ENCODE measurements at regions not wholly inside any gene's neighbourhood (a gene's known extent, or its start where the extent isn't known, plus 50 kb on each side); places are given as distances from the start of the nearest gene placed in this dataset.
A peak's percentile ranks its signal among the peaks of the same experiment; 100 is the strongest.
"Not testable (repeated sequence)": the region's sequence is repeated elsewhere in the genome, so short reads cannot be mapped to it uniquely, and the experiment has no call there.

DNA sequence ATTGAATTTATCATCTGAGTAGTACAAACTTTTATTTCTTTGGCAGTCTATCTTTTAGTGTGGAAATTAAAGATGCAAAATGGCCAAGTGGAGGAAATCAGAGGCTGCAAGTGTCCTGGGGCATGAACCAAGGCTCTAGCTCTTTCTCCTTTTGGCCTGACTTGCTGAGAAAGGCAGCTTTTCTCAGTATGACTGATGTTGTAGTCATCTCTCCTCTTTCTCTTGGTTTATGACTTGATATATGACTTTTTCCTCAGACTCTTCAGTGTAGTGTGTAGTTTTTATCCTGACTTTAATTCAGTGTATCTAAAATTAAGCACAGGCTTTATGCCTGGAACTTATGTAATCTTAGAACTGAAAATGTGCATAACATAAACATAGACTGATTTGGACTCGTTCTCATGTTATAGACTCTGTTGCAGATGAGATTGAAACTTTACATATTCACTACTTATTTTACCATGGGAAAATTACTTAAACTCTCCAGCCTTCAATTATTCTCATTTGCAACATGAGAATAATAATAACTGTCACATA, 65.7 kb downstream of the SLITRK5 start:
- DNase-seq = no peak

DNA sequence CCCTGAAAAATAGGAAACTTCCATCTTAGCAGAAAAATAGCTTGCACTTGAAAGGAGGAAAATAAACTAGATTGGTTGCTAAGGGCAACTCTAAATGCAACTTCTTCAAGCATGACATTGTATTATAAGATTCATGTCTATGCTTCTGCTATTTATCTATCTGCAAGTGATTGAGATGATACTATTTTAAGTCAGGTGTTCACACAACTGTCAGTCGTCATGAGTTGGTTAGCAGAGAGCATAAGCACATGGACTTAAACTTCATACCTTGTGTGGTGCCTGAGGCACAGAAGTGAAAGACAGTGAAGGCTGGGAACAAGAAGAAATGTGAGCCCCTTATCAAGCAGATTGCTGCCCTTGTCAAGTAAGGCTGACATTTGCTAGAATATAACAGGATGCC, 82.9 kb downstream of the SLITRK5 start:
- no peak for DNase-seq

DNA sequence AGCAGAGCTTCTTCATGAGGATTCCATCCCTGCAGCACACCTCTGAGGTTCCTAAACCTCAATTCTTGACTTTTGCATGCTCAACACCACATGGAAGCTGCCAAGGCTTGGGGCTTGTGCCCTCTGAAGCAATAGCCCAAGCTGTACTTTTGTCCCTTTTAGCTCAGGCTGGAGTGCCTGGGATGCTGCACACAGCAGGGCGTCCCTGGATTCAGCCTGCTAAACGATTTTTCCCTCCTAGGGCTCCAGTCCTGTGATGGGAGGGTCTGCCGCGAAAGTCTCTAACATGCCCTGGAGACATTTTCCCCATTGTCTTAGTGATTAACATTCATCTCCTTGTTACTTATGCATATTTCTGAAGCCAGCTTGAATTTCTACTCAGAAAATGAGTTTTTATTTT, 98.3 kb downstream of the SLITRK5 start:
- no peak for DNase-seq

GRCh38 chr13:87777387-87777786, 106.2 kb downstream of the SLITRK5 start:
- peak; percentile 16 for DNase-seq

GRCh38 chr13:87778128-87778527, 107.0 kb downstream of the SLITRK5 start:
- no peak for DNase-seq

DNA sequence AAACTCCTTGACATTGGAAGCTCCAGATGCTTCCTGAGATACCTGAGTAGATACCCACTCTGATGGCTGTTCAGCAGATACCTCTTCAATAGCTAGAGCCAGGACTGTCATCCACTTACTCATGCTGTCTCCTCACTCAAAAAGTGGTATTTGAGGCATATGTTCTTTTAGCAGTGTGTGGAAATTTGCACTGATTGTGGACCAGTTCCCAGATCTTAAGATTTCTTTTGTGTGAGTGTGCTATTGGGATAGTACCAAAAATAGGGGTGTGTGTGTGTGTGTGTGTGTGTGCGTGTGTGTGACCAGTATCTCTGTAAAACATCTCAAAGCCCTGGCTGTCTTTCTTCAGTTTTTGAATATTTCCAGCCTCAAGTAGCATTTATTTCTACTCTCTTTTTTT, 108.3 kb downstream of the SLITRK5 start:
- DNase-seq = no peak

GRCh38 chr13:87783366-87783765, 112.2 kb downstream of the SLITRK5 start:
- DNase-seq = no peak

- no peak for DNase-seq
Measured at GRCh38 chr13:87788363-87788762, 117.2 kb downstream of the SLITRK5 start.

DNA sequence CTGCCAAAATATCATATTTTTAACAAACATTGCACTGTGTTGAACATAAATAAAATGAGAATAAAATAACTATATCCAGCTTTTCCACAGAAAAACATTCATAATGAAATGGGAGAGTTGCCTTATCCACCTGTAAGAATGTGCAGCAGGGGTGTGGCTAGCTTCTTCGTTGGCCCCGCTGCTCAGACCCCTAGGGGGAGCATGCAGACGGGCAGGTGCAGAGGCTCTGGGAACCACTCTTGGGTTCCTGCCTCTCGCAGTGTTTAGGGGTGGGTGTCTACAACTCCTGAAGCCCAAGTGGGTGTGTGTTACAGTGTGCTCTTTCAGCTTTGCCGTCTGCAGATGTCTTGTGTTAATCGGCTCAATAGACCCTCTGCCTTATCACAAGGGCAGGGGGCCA, 121.7 kb downstream of the SLITRK5 start:
- no peak for DNase-seq

DNA sequence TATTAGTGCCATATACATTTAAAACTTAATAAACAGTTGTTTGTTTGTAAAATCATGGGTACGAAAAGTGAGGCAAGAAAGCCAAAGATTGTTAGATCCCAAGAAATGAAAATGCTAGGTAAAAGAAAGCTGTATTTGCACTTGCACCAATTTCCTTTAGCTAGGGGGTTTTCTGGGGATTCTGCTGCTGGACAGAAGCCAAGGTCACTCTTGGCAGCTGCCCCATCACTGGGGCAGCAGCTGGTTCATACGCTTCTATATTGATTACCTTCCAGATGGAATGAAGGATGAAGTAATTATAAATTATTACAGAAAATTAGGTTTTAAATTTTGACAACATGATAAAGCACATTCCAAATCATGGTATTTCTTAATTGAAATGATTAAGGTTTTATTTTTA, 127.4 kb downstream of the SLITRK5 start:
- DNase-seq = peak; percentile 82

- no peak for DNase-seq
Measured at GRCh38 chr13:87810391-87810801, 139.2 kb downstream of the SLITRK5 start.

DNA sequence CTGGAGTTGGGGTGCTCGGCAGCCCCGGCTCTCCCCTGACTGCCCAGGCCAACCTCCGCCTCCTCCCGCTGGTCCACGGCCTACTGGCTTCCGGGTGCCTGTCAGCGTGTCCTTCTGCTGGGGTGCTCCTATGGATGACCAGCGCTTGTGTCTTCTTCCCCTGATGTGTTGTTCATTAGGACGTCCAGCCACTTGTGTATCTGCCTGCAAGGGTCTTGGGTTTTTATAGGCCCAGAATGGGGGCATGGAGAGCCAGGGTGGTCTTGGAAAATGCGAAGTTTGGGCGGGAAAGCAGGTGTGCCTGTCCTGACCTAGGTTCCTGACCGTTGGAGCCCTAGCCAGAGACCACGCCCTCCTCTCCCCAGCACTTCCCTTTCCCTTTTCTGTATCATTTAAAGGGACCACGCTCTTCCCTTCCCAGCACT, 139.8 kb downstream of the SLITRK5 start:
- DNase-seq = no peak

- no peak for DNase-seq
Measured at GRCh38 chr13:87814403-87814802, 143.2 kb downstream of the SLITRK5 start.

GRCh38 chr13:87820241-87820640, 149.1 kb downstream of the SLITRK5 start:
- no peak for DNase-seq

DNA sequence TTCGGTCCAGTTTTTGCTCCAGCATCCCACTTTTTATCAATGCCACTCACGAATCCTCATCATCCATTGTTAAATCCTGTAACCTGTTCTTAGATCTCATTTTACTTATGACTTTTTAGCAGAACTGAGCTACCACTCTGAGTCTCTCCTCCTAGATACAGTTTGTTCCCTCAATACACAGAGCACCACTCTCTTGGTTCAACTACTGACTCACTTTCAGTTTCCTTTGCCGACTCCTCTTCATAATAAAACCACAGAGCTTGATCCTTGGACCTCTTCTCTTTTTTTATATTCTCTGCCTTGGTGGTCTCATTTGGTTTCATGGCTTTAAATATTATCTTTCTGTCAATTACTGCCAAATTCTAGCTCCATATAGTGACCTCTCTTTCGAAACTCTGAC, 150.3 kb downstream of the SLITRK5 start:
- DNase-seq = no peak

GRCh38 chr13:87826301-87826700, 155.1 kb downstream of the SLITRK5 start:
- not testable (repeated sequence) for DNase-seq

- DNase-seq = no peak
Measured at GRCh38 chr13:87827479-87827878, 156.3 kb downstream of the SLITRK5 start.

GRCh38 chr13:87837522-87837921, 166.4 kb downstream of the SLITRK5 start:
- DNase-seq = no peak

GRCh38 chr13:87837946-87838345, 166.8 kb downstream of the SLITRK5 start:
- no peak for DNase-seq

DNA sequence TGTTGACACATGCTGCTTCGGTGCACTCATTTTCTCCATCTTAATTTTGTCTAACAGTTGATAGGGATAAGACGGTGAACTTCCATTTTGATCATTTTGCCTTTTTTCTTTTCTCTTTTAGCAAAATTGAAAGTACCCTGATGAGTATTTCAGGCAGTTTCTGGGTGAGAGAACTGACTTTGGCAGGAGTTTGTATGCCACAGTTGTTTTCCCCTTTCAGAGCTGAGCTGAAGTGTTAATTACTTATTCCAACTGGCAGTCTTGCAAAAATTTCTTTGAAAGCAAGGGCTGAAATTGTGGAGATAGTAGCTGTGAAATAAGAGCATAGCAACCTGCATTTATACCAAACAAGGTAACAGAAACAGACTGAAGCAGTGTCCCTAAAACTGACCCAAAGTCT, 180.2 kb downstream of the SLITRK5 start:
- no peak for DNase-seq

- no peak for DNase-seq
Measured at GRCh38 chr13:87855553-87855952, 184.4 kb downstream of the SLITRK5 start.

- DNase-seq = no peak
Measured at GRCh38 chr13:87859261-87859660, 188.1 kb downstream of the SLITRK5 start.

DNA sequence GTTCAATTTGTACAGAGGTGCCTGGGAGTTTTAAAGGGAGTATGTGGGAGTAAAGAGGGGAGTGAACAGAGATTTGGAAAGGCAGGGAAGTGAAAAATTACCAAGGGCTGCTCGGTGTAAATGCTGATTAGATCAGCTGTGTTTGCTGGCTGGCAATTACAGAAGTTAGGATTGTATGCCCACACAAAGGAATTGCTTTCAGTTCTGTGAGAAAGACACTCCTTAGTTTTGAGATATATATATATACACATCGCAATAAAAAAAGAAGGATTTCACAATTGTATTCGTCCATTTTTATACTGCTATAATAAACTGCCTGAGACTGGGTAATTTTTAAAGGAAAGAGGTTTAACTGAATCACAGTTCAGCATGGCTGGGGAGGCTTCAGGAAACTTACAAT, 196.3 kb downstream of the SLITRK5 start:
- DNase-seq = no peak

DNA sequence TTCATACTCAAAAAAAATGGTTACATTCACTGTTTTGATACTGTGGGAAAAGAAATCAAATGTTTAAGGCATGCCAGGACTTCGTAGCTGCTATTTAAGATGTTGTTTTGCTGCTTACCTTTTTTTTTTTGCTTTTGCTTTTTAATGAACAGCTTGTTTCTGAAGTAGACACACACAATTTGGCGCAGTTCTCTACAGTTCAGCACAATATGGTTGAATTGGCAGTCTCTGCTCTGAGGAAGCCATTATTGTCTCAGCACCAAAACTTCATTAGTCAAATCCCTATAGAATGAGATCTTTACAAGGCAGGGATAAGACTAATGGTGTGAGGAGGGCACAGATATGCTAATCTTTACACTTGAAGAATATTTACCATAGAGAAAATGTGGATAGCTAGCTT, 197.6 kb downstream of the SLITRK5 start:
- no peak for DNase-seq

DNA sequence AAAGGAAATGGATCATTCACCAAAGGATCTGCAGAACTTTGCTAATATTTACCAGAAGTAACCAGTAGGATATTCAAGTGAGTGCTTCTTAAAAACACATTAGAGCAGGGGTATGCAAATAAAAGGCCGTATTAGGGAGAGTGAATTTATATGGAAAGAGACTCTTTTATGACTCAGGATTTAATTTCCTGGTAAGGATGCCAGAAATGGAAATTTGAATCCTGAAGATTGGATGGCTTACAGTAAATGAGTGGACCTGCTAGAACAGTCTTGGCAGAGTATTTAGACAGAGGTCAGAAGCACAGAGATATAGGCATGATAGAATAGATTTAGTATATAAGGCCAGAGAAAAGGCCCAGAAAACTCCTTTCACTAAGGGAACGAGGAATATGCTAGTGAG, 201.6 kb downstream of the SLITRK5 start:
- DNase-seq = no peak

- no peak for DNase-seq
Measured at GRCh38 chr13:87877477-87877876, 206.3 kb downstream of the SLITRK5 start.
